ENCODE measurements at regions not wholly inside any gene's neighbourhood (a gene's known extent, or its start where the extent isn't known, plus 50 kb on each side); places are given as distances from the start of the nearest gene placed in this dataset.

- TF ChIP-seq EZH2 (IDR thresholded peaks at IDR 0.05) (no peak), CTCF (IDR thresholded peaks at IDR 0.05) (no peak), EZH2phosphoT487 (IDR thresholded peaks at IDR 0.05) (no peak)
Observed at GRCh38 chr1:30489737-30490389, 233.5 kb downstream of the MATN1 start.

Measured in neural progenitor cell (in vitro differentiated cells).